ENCODE measurements at regions not wholly inside any gene's neighbourhood (a gene's known extent, or its start where the extent isn't known, plus 50 kb on each side); places are given as distances from the start of the nearest gene placed in this dataset.

DNA sequence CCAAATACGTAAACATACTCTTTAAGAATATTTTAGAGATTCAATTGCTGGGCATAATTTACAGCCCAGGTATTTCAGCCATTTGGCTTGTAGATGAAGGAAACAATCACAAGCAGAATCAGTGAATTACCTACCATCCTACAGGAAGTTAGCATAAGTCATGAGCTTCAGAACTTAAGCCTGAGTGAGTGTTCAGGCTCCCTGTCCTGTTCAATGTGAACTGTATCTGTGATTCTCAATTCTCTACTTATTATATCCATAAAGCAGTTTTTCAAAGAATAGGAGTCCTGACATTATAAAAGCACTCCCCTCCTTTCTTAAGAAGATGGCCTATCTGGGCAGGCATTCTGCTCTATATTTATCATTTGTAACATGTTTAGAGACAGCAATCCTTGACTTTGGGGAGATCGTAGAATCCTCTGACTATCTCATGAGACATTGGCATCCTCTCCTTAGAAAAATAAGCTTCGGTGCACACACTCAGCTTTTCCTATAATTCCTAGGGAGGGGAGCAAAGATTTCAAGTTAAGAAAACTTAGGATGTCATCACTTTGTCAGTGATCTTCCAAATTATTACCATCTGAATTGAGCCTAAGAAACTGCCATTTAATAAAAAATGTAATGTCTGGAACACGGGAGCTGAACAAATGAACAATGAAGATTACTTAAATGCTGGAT, 645.2 kb upstream of the IGFBP3 start:
- no peak for TF ChIP-seq GATA3 (IDR thresholded peaks at IDR 0.05; ENCODE audit: low read depth, low read length)
- TF ChIP-seq GATA2 (IDR thresholded peaks at IDR 0.05; ENCODE audit: low read depth, low read length) = no peak

Measured in SH-SY5Y (cell line).